Karpas-422 (cell line): ENCODE measurements at regions not wholly inside any gene's neighbourhood (a gene's known extent, or its start where the extent isn't known, plus 50 kb on each side); places are given as distances from the start of the nearest gene placed in this dataset.

ENCODE experiments used
- DNase-seq: peaks from one replicate; pipeline ENCODE4 v3.0.0-alpha.2; 2015
- H2AFZ ChIP-seq: fragments of 200-600 bp; sonication (generic); 2 replicates; pipeline ENCODE4 v1.6.1; 2014; ENCODE audit warnings: antibody characterized with exemption, low read length, mixed read lengths
- H3K27ac ChIP-seq: fragments of 200-600 bp; sonication (generic); 2 replicates; pipeline ENCODE4 v1.5.1; 2014; ENCODE audit warnings: mild to moderate bottlenecking, low read length, moderate library complexity
- H3K27me3 ChIP-seq: fragments of 200-600 bp; sonication (generic); 2 replicates; pipeline ENCODE4 v1.6.1; 2014; ENCODE audit warnings: low read length, mixed read lengths
- H3K36me3 ChIP-seq: fragments of 200-600 bp; sonication (generic); 2 replicates; pipeline ENCODE4 v1.6.1; 2014; ENCODE audit warnings: low read length, mixed read lengths; ENCODE audit not compliant: insufficient read depth
- H3K4me1 ChIP-seq: fragments of 200-600 bp; sonication (generic); 2 replicates; pipeline ENCODE4 v1.6.1; 2014; ENCODE audit warnings: mild to moderate bottlenecking, low read length, mixed read lengths
- H3K4me2 ChIP-seq: fragments of 200-600 bp; sonication (generic); 2 replicates; pipeline ENCODE4 v1.6.1; 2014; ENCODE audit warnings: low read length, low read depth, mild to moderate bottlenecking; ENCODE audit not compliant: poor library complexity, severe bottlenecking
- H3K4me3 ChIP-seq: fragments of 200-600 bp; sonication (generic); 2 replicates; pipeline ENCODE4 v1.5.1; 2014; ENCODE audit warnings: mild to moderate bottlenecking, antibody characterized with exemption, low read length, mixed read lengths
- H3K79me2 ChIP-seq: fragments of 200-600 bp; sonication (generic); 2 replicates; pipeline ENCODE4 v1.6.1; 2014; ENCODE audit warnings: mild to moderate bottlenecking, low read length, mixed read lengths
- H3K9ac ChIP-seq: fragments of 200-600 bp; sonication (generic); 2 replicates; pipeline ENCODE4 v1.6.0; 2014; ENCODE audit warnings: low read length
- H3K9me2 ChIP-seq: fragments of 200-600 bp; sonication (generic), shearing (Covaris generic); replicated peaks from 2 replicates; pipeline ENCODE4 v1.6.0; 2014; ENCODE audit warnings: mild to moderate bottlenecking, low read length, moderate library complexity; ENCODE audit not compliant: insufficient read depth
- H3K9me3 ChIP-seq: fragments of 300-700, 200-600 bp; sonication (generic); 2 replicates; pipeline ENCODE4 v1.6.1; 2014; ENCODE audit warnings: low read length, mixed read lengths
- H4K20me1 ChIP-seq: fragments of 200-600 bp; sonication (generic); 2 replicates; pipeline ENCODE4 v1.6.1; 2014; ENCODE audit warnings: mild to moderate bottlenecking, antibody characterized with exemption, low read length, low read depth; ENCODE audit not compliant: insufficient read depth

DNA sequence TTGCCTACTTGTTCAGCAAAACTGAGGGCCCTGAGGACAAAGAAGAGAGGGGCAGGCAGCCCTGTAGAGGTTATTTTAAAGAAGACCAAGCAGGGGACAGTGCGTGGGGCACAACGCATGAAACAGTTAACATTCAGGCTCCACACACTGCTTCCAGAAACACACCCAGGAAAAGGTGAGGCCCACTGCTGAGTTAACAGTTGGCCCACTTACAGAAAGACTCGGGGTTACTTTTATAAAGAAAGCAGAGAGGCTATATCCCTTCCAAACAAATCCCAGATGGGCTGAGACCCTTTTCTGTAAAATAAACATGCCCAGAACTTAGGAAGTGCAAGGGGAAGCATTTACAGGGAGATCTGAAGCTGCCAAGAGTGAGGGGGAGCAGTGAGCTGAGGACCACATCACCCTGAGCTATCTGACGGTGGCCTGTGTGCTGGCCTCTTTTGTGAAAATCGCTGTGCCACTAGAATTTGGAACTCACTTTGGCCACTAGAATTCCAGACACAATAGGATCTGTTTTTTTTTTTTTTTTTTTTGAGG is 49.8 kb upstream of the SSTR4 start:
- Histone ChIP-seq H3K9ac (no peak overlapping the region), H3K9me2 (no peaks in the 10 kb centered on the region), H3K4me1 (peaks cover 4% of the 10 kb centered on the region; the same call in 1 of the 2 replicates), H3K27ac (no peak overlapping the region), H3K27me3 (no peaks in the 10 kb centered on the region), H3K79me2 (no peaks in the 10 kb centered on the region), H3K9me3 (no peaks in the 10 kb centered on the region), H3K4me3 (no peak overlapping the region), H4K20me1 (no peaks in the 10 kb centered on the region), H3K4me2 (no peak overlapping the region), H2AFZ (no peak overlapping the region), H3K36me3 (no peaks in the 10 kb centered on the region)
- no peak for DNase-seq
